IMR-90 (cell line): ENCODE measurements at regions not wholly inside any gene's neighbourhood (a gene's known extent, or its start where the extent isn't known, plus 50 kb on each side); places are given as distances from the start of the nearest gene placed in this dataset.

Source experiments
- ATAC-seq: fragments of 200-7000 bp; cut with Tn5 transposase; 2 replicates; pipeline ENCODE4 v1.9.1; 2020; ENCODE audit warnings: low read depth, mild to moderate bottlenecking, moderate library complexity
- BruUV-seq: library from RNA; stranded (reverse); fragments of 400-500 nt; replicated peaks from 2 replicates; lab custom pipeline; 2021; lab: Mats Ljungman, UMichigan
- CTCF ChIA-PET: fragments of 300-600 bp; formaldehyde crosslinking; extraction: SDS; loops from one replicate; lab custom pipeline; 2021; ENCODE audit warnings: antibody characterized with exemption; lab: Yijun Ruan, JAX
- POLR2A ChIA-PET: fragments of 300-600 bp; sonication (Branson Sonifier 250); formaldehyde crosslinking; loops from one replicate; lab custom pipeline; 2022; ENCODE audit warnings: antibody characterized with exemption; ENCODE audit not compliant: unreplicated experiment; lab: Charles Lee
- DNase-seq: peaks from one replicate; pipeline ENCODE4 v3.0.0; 2013
- H2AFZ ChIP-seq: replicated peaks from 2 replicates; pipeline ENCODE3; 2013; ENCODE audit warnings: low read length, mild to moderate bottlenecking; ENCODE audit not compliant: poor library complexity
- H2AK5ac ChIP-seq: 2 replicates; pipeline ENCODE4 v1.6.1; 2013; ENCODE audit warnings: low read depth, low read length, inconsistent platforms
- H2AK9ac ChIP-seq: replicated peaks from 2 replicates; pipeline ENCODE3; 2013; ENCODE audit warnings: mild to moderate bottlenecking, low read depth, low read length, moderate library complexity; ENCODE audit not compliant: poor library complexity
- H2BK120ac ChIP-seq: 2 replicates; pipeline ENCODE4 v1.6.1; 2013; ENCODE audit warnings: low read depth, low read length, inconsistent platforms
- H2BK15ac ChIP-seq: 3 replicates; pipeline ENCODE4 v1.6.1; 2013; ENCODE audit warnings: low read depth, low read length, inconsistent platforms
- H2BK20ac ChIP-seq: 2 replicates; pipeline ENCODE4 v1.6.1; 2013; ENCODE audit warnings: low read depth, mild to moderate bottlenecking, inconsistent platforms, low read length, moderate library complexity
- H2BK5ac ChIP-seq: 2 replicates; pipeline ENCODE4 v1.6.1; 2013; ENCODE audit warnings: mild to moderate bottlenecking, low read depth, low read length, inconsistent platforms; ENCODE audit not compliant: poor library complexity, severe bottlenecking
- H3K14ac ChIP-seq: replicated peaks from 2 replicates; pipeline ENCODE4 v1.6.1; 2013; ENCODE audit warnings: low read depth, low read length, inconsistent platforms
- H3K18ac ChIP-seq: 2 replicates; pipeline ENCODE4 v1.6.1; 2013; ENCODE audit warnings: low read depth, low read length, control low read depth
- H3K23ac ChIP-seq: 2 replicates; pipeline ENCODE4 v1.6.1; 2013; ENCODE audit warnings: low read depth, low read length, inconsistent platforms
- H3K27ac ChIP-seq: 2 replicates; pipeline ENCODE4 v1.5.1; 2013; ENCODE audit warnings: mild to moderate bottlenecking, control low read depth, low read length; ENCODE audit not compliant: insufficient read depth
- H3K27me3 ChIP-seq: 2 replicates; pipeline ENCODE4 v1.6.1; 2013; ENCODE audit warnings: low read length; ENCODE audit not compliant: control insufficient read depth, insufficient read depth
- H3K36me3 ChIP-seq: 2 replicates; pipeline ENCODE4 v1.6.1; 2013; ENCODE audit warnings: low read length, mixed read lengths; ENCODE audit not compliant: control insufficient read depth, insufficient read depth
- H3K4ac ChIP-seq: 2 replicates; pipeline ENCODE4 v1.6.1; 2013; ENCODE audit warnings: low read depth, low read length, inconsistent platforms
- H3K4me1 ChIP-seq: 2 replicates; pipeline ENCODE4 v1.6.1; 2013; ENCODE audit warnings: low read length, mixed read lengths; ENCODE audit not compliant: control insufficient read depth, insufficient read depth
- H3K4me2 ChIP-seq: 2 replicates; pipeline ENCODE4 v1.6.1; 2013; ENCODE audit warnings: low read depth, mild to moderate bottlenecking, control low read depth, low read length, moderate library complexity
- H3K4me3 ChIP-seq: 2 replicates; pipeline ENCODE4 v1.5.1; 2013; ENCODE audit warnings: low read depth, mild to moderate bottlenecking, control low read depth, low read length, moderate library complexity; ENCODE audit not compliant: insufficient read depth
- H3K56ac ChIP-seq: 2 replicates; pipeline ENCODE4 v1.6.1; 2013; ENCODE audit warnings: low read length, inconsistent platforms; ENCODE audit not compliant: insufficient read depth; ENCODE audit errors: extremely low read depth
- H3K79me1 ChIP-seq, 2 experiments: 2 replicates each; pipeline ENCODE4 v1.6.1; 2013; ENCODE audit warnings: low read length in 2 of 2, inconsistent platforms in 1 of 2, low read depth in 1 of 2
- H3K9ac ChIP-seq: 2 replicates; pipeline ENCODE4 v1.6.1; 2013; ENCODE audit warnings: low read depth, low read length, control low read depth
- H3K9me1 ChIP-seq: 2 replicates; pipeline ENCODE4 v1.6.1; 2013; ENCODE audit warnings: low read length, inconsistent platforms; ENCODE audit not compliant: insufficient read depth
- H3K9me3 ChIP-seq: 2 replicates; pipeline ENCODE4 v1.6.1; 2013; ENCODE audit warnings: low read length; ENCODE audit not compliant: control insufficient read depth, insufficient read depth
- H4K20me1 ChIP-seq: 2 replicates; pipeline ENCODE4 v1.6.1; 2013; ENCODE audit warnings: low read length, inconsistent platforms; ENCODE audit not compliant: insufficient read depth
- H4K5ac ChIP-seq: 2 replicates; pipeline ENCODE4 v1.6.1; 2013; ENCODE audit warnings: mild to moderate bottlenecking, low read depth, low read length, control low read depth
- H4K8ac ChIP-seq, 2 experiments: 2 replicates each; pipeline ENCODE4 v1.6.1; 2013; ENCODE audit warnings: low read depth in 2 of 2, low read length in 2 of 2, control low read depth in 1 of 2, inconsistent platforms in 1 of 2
- H4K91ac ChIP-seq: 2 replicates; pipeline ENCODE4 v1.6.1; 2013; ENCODE audit warnings: low read depth, low read length, inconsistent platforms; ENCODE audit not compliant: insufficient read depth
- BHLHE40 ChIP-seq: fragments of 150-350 bp; IDR thresholded peaks from 2 replicates; pipeline ENCODE4 v1.6.1; 2016; ENCODE audit warnings: mild to moderate bottlenecking, low read depth, low read length
- CEBPB ChIP-seq: IDR thresholded peaks from 2 replicates; pipeline ENCODE4 v1.6.1; 2012; ENCODE audit warnings: low read depth, low read length, improper control_type of control experiment
- CHD1 ChIP-seq: IDR thresholded peaks from 2 replicates; pipeline ENCODE4 v1.6.1; 2012; ENCODE audit warnings: low read depth, low read length, improper control_type of control experiment
- CTCF ChIP-seq: conservative IDR thresholded peaks from 2 replicates; pipeline ENCODE4 v1.5.1; 2012; ENCODE audit warnings: mild to moderate bottlenecking, low read depth, low read length, improper control_type of control experiment
- ELK1 ChIP-seq: fragments of 150-350 bp; IDR thresholded peaks from 2 replicates; pipeline ENCODE4 v1.6.1; 2016; ENCODE audit warnings: low read depth, mild to moderate bottlenecking, low read length, moderate library complexity, borderline replicate concordance
- FOS ChIP-seq: fragments of 150-350 bp; IDR thresholded peaks from 2 replicates; pipeline ENCODE4 v1.6.1; 2016; ENCODE audit warnings: low read depth, low read length
- MAFK ChIP-seq: IDR thresholded peaks from 2 replicates; pipeline ENCODE4 v1.6.1; 2012; ENCODE audit warnings: low read depth, low read length, improper control_type of control experiment
- MAZ ChIP-seq: IDR thresholded peaks from 2 replicates; pipeline ENCODE4 v1.6.1; 2012; ENCODE audit warnings: low read depth, mild to moderate bottlenecking, low read length, improper control_type of control experiment, moderate library complexity, borderline replicate concordance
- MXI1 ChIP-seq: IDR thresholded peaks from 2 replicates; pipeline ENCODE4 v1.6.1; 2012; ENCODE audit warnings: low read depth, mild to moderate bottlenecking, low read length, moderate library complexity, borderline replicate concordance
- NFE2L2 ChIP-seq: fragments of 150-350 bp; IDR thresholded peaks from 2 replicates; pipeline ENCODE4 v1.6.1; 2016; ENCODE audit warnings: low read depth, mild to moderate bottlenecking, low read length
- POLR2A ChIP-seq: IDR thresholded peaks from 2 replicates; pipeline ENCODE4 v1.6.1; 2012; ENCODE audit warnings: mild to moderate bottlenecking, low read depth, low read length
- RAD21 ChIP-seq: IDR thresholded peaks from 2 replicates; pipeline ENCODE4 v1.6.1; 2012; ENCODE audit warnings: low read length, improper control_type of control experiment
- RCOR1 ChIP-seq: IDR thresholded peaks from 2 replicates; pipeline ENCODE4 v1.6.1; 2012; ENCODE audit warnings: mild to moderate bottlenecking, low read length, improper control_type of control experiment; ENCODE audit not compliant: insufficient replicate concordance
- RFX5 ChIP-seq: IDR thresholded peaks from 2 replicates; pipeline ENCODE4 v1.8.0; 2012; ENCODE audit warnings: low read depth, mild to moderate bottlenecking, low read length, moderate library complexity
- SMC3 ChIP-seq: fragments of 150-350 bp; IDR thresholded peaks from 2 replicates; pipeline ENCODE4 v1.6.1; 2016; ENCODE audit warnings: low read depth, mild to moderate bottlenecking, antibody characterized with exemption, low read length, moderate library complexity
- USF2 ChIP-seq: fragments of 150-350 bp; IDR thresholded peaks from 2 replicates; pipeline ENCODE4 v1.6.1; 2017; ENCODE audit warnings: mild to moderate bottlenecking, antibody characterized with exemption, low read length, low read depth
- WGBS, 2 experiments: methylation state at CpG; one replicate each; pipeline versions ENCODE4 v1.1.5 to v1.1.7; 2013; ENCODE audit warnings: missing lambda C conversion rate in 2 of 2; ENCODE audit not compliant: insufficient read length in 1 of 2; ENCODE audit errors: extremely low coverage in 2 of 2; 5-methylcytosine and 5-hydroxymethylcytosine counted together
- dilution Hi-C: fragments of 300-500 bp; cut with HindIII; formaldehyde crosslinking; loops from one replicate; pipeline ENCODE4 v1.14.3; 2018; ENCODE audit warnings: low sequenced_read_pairs; ENCODE audit not compliant: unreplicated experiment
- in situ Hi-C: fragments of 300-500 bp; cut with MboI; formaldehyde crosslinking; loops from 3 replicates; pipeline ENCODE4 v1.14.3; 2019; ENCODE audit warnings: low sequenced_read_pairs, inconsistent platforms, mixed read lengths
- intact Hi-C: fragments of 100-400 bp; cut with micrococcal nuclease; formaldehyde crosslinking; loops from 2 replicates; pipeline ENCODE4 v1.10.0; 2022

GRCh38 chr1:193494368-193494767, 308.0 kb upstream of the B3GALT2 start:
- Histone ChIP-seq H3K4me1 (0 out of 2 replicates have a peak, but pooled peaks cover 2% of the 10 kb centered on the region), H3K18ac (no peak overlapping the region), H3K4ac (no peak overlapping the region), H3K27ac (no peak overlapping the region), H3K79me1 (no peaks in the 10 kb centered on the region), H4K20me1 (no peaks in the 10 kb centered on the region), H3K23ac (no peak overlapping the region), H2AK9ac (no peak overlapping the region), H3K56ac (no peak overlapping the region), H3K4me3 (no peak overlapping the region), H4K5ac (no peak overlapping the region), H3K27me3 (no peaks in the 10 kb centered on the region), H4K91ac (no peak overlapping the region), H3K9me3 (no peaks in the 10 kb centered on the region), H3K9ac (no peak overlapping the region), H2BK5ac (no peak overlapping the region), H2BK15ac (no peak overlapping the region), H3K4me2 (no peak overlapping the region), H2AFZ (no peak overlapping the region), H3K36me3 (no peaks in the 10 kb centered on the region), H2BK20ac (no peak overlapping the region), H4K8ac (no peak overlapping the region), H2AK5ac (no peak overlapping the region), H3K14ac (no peak overlapping the region), H3K9me1 (no peaks in the 10 kb centered on the region), H2BK120ac (no peak overlapping the region)
- no peak for ATAC-seq
- CTCF ChIA-PET: no interaction called here
- WGBS, 2 experiments: no CpG with 5 or more reads among the region's 2 CpGs
- intact Hi-C loops: no loop called here
- POLR2A ChIA-PET: no interaction called here
- BruUV-seq: no TSS peak
- no peak for DNase-seq
- TF ChIP-seq POLR2A (no peak), MAFK (no peak), NFE2L2 (no peak), RAD21 (no peak), RCOR1 (no peak), SMC3 (no peak), RFX5 (no peak), CEBPB (no peak), BHLHE40 (no peak), CTCF (no peak), USF2 (no peak), ELK1 (no peak), FOS (no peak), CHD1 (no peak), MAZ (no peak), MXI1 (no peak)
- dilution Hi-C loops: no loop called here
- in situ Hi-C loops: no loop called here
